Activated CD8-positive, alpha-beta memory T cell treated with anti-CD3 and anti-CD28 coated beads for 24 hours (primary cell): ENCODE measurements at regions not wholly inside any gene's neighbourhood (a gene's known extent, or its start where the extent isn't known, plus 50 kb on each side); places are given as distances from the start of the nearest gene placed in this dataset.

Experiments
- DNase-seq: peaks from one replicate; pipeline ENCODE4 v3.0.0-alpha.2; 2020

DNA sequence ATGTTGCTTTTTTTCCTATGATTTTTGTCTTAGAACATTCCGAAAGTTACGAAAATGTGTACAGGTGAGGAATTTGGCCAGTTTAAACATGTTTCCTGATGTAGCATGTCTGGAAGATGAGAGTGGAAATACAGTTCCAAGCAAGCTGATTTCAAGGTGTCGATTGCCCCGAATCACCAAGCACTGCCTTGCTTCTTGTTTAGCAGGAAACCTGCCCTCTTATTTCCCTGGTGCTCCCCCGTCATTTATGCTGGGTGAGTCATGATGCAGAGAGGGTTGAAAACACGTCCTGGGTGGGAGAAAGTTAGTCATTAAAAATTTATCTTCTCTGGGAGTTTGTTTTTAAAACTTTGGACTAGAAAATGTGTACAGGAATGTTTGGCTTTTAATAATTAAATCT lies 608.6 kb upstream of the EEF2KMT start:
- DNase-seq, result no peak

DNA sequence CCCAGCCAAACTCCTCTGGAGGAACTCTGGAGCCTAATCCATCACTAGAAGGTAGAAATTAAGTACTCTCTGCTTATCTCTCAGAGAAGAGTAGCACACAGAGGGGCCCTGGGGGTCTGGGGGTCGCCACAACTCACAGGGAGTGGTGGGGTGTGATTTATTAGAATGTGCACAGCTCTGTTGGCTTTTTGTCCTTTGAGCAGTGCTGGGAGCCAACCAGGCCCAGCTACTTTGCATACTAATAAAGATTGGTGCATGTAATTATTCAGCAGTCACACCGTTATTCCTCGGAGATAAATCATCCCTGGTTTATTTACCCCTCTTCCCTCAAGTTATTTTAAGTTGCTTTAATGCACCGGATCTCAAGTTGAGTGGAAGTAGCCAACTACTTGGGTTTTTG lies 606.7 kb upstream of the EEF2KMT start:
- no peak for DNase-seq

DNA sequence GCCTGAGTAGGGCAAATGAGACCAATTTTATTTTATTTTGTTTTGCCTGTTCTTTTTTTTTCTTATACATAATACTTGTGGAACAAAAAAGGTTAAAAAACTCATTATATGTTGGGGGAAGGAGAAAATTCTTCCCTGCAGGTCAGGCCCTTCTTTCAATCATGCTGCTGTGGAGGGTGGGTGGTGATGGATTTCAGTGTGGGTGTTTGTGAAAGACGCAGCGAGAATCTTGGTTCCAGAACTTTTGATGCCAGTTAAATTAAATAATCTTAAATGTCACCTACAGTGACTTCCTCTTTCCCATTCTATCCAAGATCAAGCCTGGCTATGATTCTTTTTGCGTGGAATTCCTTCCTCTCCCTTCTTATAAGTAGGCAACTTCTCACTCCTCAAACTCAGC lies 595.8 kb upstream of the EEF2KMT start:
- no peak for DNase-seq

DNA sequence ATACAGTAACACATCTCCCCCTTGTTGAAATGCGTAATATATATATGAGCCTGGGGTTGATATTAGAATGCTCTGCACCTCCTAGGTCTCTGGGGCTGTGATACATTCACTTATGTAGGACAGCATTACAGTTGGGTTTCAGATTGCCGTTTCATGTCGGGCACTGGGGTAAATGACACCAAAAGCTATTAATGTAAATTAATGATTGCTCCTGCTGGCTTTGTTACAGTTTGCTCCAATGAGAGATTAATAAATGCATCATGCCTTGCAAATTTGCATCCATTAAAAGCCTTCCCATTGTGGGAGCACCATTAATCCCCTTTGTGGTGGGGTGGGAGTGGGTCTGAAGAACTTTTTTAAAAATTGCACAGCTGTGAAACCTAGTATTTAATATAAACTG lies 584.4 kb upstream of the EEF2KMT start:
- no peak for DNase-seq

DNA sequence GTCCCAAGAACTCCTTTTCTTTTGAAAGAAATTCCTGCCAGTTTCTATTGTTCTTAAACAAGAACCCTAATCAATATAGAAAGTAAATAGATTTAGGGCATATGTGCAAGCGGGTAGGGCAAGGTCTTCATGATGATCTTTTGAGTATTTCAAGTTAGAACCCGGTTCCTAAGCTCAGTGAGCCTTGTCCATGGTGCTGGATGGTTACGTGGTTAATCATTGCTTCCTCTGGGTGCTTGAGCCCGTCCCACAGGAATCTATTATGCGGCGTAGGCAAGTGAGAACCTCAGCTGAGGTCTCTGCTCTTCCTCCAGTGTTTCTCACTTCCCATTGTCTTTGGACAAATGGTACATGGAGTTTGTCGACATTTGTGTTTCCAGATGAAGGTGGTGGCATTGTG lies 580.8 kb upstream of the EEF2KMT start:
- no peak for DNase-seq

DNA sequence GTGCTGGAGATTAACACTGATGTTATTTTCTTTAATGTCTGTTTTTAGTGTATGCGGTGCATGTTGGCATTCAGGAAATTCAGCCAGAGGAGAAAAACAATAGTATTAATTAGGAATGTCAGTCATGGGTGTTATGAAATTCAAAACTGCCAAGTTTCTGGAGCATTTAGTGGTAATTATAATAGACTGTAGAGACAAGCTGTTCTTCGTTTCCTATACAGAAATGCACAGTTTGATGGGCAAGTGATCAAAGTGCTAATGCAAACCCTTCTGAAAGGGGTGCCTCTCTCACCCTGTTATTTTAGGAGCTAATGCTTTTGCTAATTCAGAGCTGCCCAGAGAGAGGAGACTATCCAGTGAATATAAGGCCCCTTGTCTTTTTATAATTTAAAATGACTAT lies 573.8 kb upstream of the EEF2KMT start:
- no peak for DNase-seq

DNA sequence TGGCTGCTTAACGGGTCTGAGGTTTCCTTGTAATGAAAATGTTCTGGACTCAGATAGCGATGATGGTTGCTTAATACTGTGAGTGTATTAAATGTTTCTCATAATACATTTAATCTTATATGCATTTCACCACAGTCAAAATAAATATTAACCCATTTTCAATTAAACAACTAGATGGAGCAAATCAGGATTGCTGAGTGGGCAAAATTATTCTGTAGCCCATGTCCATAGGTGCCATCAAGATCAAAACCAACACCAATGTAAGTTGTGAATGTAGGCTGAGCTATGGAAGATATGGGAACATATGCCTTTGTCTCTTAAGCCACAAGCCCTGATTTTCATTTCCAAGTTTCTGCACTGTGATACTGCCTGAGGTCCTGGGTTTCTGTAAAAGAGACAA lies 572.6 kb upstream of the EEF2KMT start:
- no peak for DNase-seq

DNA sequence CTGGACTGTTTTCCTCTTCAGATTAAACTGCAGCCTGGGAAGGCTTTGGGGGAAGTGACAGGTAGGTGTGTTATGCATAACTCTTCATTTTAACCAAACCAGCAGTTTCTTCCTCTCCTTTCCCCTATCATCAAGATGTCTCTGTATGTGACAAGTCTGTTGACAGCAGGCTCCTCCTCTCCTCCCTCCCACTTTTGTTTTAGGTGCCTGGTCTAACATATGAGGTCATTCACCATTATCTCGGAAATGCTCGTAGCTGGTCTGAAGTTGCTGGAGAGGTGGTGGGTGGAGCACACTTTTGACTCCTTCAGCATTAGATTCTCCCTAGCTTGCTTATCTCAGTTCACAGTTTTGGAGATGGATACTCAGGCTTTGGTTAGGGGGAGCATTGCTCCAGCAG lies 571.0 kb upstream of the EEF2KMT start:
- no peak for DNase-seq

DNA sequence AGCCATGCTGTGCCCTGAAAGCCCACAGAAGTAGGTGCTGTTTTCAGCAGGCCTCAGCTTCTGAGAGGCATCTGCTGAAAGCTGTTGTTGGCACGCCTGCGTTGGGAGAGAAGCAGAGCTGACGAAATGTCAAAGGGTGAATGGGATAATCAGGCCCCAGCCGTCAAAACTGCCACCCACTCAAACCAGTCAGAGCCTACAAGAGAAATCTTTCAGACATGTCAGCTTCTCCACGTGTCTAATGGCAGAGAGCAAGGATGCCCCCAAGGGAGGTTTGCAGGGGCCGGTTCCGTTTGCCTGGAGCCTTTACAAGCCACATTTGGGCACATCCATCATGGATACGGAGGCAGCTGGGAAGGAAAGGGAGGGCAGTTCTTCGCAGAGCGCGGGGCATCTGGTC lies 568.2 kb upstream of the EEF2KMT start:
- no peak for DNase-seq

DNA sequence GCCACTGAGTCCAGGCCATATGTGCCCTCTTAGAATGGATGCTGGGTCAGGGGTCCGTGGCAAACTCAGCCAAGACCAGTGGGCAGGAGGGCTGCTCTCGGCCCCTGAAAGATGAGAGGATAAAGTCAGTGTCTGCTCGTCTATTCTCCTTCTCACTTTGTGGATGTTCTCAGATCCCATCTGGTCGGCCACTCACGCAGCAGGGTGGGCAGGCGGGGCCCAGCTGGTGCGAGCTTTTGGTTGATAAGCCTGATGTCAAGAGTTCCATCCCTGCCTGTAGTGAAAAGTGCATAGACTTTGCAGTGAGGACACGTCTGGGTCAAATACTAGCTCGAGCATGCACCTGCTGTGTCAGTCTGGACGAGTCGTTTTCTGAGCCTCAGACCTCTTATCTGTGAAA lies 556.2 kb upstream of the EEF2KMT start:
- DNase-seq, result no peak

DNA sequence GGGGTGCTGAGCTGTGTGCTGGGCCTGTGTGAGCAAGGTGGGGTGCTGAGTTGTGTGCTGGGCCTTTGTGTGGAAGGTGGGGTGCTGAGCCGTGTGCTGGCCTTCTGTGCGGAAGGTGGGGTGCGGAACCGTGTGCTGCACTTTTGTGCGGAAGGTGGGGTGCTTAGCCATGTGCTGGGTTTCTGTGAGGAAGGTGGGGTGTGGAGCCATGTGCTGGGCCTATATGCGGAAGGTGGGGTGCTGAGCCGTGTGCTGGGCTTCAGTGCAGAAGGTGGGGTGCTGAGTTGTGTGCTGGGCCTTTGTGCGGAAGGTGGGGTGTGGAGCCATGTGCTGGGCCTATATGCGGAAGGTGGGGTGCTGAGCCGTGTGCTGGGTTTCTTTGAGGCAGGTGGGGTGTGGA lies 555.4 kb upstream of the EEF2KMT start:
- DNase-seq, result no peak

DNA sequence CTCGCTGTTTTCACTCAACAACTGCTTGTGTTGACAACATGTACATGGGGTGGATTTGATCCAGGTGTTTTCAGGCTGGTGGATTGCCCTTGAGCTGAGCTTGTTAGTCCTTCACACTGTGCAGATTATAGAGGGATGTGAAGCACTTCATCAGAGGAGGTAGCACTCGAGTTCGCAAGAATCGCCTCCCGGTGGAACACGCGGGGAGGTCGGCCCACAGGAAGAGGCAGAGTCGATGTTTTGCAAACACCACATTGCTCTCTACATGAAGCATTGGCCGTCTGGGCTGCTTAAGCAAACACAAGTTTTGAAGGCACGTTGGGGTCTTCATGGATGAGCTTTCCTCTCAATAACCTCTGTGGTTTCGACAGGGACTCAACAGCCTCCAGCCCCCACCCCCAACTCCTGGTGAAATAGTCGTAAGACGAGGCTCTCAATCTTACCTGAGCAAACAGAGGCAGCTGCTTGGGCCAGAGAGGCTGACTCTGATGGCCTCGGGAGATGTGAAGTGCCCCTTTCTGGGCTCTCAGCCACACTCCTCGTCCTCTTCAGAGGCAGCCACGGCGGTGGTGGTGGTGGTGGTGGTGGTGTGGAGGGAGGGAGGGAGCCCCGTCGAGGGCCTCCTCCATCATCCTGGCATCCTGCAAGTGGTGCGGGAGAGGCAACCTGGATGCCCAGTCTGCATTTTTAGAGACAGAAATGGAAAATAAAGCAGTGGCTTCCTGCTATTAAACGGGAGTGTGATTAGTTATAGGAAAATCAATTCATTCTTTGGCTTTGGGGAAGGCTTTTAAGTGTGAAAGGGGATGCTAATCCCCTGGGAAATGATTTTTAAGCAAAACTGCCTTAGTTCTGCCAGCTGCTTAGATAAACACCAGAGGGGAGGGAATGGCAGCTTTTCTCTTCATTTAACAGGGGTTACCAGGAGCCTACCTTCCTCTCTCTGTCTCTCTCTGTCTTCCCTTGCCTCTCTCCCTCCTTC lies 552.5 kb upstream of the EEF2KMT start:
- no peak for DNase-seq

DNA sequence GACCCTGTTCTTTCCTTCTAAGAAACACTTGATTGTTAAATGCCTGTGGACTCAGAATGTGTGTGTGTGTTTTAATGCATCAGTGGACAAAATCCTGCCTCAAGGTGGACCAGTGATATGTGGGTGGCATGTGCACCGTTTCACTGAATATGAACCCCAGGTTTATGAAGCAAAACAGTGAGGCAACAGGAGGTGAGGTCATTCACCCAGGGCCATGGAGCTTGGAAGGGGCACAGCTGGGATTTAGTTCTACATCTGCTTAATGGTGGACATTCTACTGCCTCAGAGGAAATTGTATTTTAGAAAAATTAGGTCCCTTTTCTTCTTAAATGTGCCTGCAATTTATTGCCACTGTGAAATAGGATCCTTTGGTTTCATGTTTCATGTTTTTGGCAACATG lies 549.5 kb upstream of the EEF2KMT start:
- DNase-seq, result no peak

DNA sequence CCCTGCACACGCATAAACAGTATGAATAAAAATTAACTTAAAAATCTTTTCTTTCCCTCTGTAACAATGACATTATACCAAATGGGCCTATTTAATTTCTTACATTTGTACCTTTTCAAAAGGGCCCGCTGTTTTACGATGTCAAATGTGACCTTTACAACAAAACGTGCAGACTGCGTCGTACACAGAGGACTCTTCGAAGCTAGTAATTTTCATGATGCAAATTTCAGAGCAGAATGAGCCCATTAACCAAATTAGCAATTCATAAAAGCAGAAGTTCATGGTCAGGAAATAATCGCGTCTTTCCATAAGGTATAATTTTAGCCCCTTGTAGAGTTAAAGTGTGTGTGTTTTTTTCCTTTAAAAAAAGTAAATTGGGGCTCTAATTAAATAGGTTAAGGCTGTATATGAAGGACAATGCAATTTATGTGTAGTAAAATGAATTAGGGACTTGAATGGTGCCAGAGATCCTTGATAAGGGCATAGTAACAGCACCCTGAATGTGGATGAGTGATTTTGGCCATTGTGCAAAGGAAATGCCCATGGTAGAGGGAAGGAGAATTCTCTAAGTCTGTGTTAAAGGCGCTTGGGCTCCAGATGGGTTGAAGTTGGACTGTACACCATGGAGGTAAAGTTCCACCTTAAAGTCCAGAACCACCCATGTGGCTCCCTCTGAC lies 546.4 kb upstream of the EEF2KMT start:
- no peak for DNase-seq

DNA sequence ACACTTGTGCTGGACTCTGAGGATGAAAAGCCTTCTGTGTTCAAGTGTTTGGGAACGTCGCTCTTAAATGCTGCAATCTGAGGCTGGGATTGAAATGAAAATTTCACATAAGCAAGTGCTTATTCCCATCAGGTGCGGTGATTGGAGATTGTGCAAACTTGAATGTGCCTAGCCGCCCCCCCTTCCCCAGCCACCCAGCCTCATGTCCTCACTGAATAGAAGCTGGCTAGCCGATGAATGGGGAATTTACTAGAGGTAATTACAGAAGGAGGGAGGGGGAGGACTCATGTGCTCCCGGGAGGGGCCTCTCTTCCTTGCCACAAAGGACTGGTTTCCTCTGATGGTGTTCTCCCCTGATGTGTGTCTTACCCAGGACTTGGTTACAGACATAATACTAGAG lies 544.8 kb upstream of the EEF2KMT start:
- DNase-seq, result no peak

DNA sequence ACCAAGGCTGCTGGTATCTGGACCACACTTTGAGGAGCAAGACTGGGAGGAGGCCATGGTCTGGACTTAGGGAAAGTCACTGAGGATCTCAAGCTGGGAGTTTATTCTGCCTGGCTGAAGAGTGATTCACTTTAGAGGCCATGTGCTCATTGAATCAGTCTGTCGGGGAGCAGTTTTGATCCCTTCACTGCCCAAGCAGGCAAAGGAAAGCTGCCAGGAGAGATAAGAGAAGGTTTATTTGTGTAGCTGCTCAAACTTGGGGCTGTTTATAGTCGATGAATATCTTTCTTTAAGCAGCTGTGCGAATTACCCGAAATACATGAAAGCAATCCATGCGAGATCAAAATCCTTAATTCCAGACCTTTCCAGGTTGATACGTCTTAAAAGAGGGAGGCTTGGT lies 544.4 kb upstream of the EEF2KMT start:
- DNase-seq, result no peak

DNA sequence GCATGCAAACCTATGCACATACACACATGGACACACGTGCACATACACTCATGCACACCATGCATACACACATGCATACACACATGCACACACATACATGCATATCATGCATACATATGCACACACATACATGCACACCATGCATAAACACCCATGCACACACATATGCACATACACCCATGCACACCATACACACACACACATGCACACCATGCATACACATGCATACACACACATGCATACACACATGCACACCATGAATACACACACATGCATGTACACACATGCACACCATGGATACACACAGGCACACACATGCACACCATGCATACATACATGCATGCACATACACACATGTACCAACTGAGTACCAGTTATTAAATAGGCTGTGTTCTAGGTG lies 543.3 kb upstream of the EEF2KMT start:
- DNase-seq, result no peak

DNA sequence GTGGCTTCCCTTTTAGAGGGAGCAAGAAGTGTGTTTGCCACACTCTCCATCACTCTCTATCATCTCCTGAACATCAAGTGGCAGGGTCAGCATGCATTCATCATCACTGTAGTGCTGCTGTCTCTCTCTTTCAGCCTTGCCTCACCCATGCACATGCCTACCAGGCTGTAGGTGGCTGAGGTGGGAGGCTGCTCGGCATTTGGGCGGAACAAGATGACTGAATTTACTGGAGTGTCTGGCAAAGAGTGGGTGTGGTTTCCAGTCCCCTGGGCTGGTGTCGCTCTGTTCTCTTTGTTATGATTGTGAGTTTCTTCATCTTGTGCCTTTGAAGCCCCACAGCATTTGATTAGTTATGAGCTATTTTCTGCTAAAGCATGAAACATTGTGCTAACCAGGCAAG lies 541.9 kb upstream of the EEF2KMT start:
- no peak for DNase-seq

DNA sequence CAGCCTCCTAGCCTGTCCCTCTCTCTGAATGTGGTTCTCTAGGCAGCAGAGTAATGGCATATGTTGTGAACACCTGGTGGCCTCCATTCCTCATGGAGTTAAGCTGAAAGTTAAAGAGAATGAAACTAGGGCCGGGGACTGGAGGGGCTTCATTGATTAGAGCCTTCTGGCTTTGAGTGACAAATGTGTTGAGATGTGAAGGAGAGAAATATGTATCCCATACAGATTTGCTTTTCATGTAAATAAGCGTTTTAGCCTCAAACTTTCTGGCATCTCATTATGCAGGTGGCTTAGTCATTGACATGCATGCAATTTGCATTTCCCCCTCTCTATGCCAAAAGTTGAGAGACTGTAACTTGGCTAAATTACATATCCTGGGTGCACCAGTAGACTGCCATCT lies 537.7 kb upstream of the EEF2KMT start:
- DNase-seq, result no peak

DNA sequence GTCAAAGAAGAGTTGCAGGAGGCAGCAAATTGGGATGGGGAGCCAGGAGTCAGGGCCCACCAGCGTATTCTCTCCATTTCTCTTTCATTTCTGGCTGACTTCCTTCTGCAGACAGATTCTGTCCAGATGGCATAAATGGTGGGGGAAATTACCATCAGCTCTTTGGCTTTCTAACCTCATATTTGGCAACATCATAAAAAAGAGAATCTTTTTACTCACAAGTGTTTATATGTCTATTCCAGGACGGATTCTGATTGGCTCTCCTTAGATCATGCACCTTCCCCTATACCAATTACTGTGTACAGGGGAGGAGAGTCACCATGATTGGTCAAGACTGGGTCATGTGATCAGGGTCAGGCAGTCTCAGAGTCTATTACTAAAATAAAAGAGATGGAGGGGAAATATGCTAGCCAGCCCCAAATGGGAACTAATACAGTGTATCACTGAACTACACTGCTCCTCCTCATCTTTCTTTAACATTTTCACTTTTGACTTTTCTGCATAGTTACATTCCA lies 537.1 kb upstream of the EEF2KMT start:
- DNase-seq, result no peak

DNA sequence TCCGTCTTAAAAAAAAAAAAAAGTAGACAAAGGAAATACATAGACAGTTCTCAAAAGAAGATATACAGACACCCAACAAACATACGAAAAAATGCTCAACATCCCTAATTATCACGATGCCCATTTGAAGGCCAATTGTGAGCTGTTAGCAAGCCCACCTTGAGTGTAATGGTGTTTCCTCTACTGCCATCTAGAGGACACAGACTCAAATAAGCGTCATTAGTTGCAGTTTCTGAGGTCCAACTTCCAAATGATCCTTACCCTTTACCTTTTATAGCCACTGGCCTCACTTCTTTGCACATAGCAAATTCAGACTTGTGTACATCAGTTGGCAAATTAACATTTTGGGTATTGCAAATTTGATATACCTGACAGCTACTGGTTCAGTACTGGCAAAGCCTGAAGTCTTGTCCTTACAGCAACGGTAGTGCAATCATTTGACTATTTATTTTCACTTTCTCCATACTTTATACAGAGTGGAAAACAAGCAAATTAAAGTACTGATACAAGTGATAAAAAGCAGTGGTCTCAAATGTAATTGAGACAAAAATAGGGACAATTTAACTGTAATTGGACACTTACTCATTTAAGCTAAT lies 536.3 kb upstream of the EEF2KMT start:
- DNase-seq, result no peak

DNA sequence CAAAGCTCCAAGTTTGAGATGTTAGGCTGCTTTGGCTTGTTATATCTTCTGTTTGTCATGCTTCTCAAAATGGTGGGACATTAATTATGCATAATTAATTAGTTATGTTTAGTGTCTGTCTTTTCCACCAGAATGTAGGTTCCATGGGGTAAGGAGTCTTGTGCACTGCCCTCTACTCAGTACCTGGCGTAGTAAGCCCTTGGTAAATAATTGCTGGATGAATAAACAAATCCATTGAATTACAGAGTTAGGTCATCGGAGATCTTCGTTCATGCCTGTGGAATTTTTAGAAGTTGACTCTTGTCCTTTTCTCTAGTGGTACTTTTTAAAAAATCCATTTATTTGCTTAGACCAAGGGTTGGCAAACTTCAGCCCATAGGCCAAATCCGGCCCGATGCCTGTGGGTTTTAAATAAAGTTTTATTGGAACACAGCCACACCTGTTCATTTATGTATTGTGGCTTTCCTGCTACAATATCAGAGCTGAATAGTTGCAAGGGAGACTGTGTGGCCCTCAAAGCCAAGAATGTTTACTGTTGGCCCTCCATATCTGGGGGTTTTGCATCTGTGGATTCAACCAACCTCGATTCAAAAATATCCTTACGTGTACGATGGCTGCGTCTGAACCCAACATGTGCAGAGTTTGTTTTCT lies 524.8 kb upstream of the EEF2KMT start:
- no peak for DNase-seq

DNA sequence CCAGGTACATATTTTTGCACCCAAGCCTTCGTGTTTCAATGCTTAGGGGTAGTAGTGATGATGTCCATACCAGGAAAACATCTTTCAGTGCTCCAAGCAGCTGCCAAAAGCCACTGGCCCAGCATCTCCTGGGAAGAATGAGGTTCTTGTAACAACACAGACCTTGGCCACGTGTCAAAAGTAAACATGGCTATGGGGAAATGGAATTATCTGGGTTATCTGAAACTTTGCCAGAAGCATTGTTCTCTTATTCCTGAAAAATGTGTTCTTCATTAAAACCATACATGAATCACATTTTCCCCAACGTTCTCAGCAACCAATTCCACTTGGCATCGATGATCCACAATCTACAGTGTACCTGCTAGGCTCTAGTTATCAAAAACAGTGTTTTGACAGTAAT lies 524.2 kb upstream of the EEF2KMT start:
- no peak for DNase-seq
